ENCODE measurements at regions not wholly inside any gene's neighbourhood (a gene's known extent, or its start where the extent isn't known, plus 50 kb on each side); places are given as distances from the start of the nearest gene placed in this dataset.

- no peak overlapping the region for H3K4me3 ChIP-seq
- no peaks in the 10 kb centered on the region for H3K27me3 ChIP-seq
- no peaks in the 10 kb centered on the region for H3K9me3 ChIP-seq
- WGBS, 2 donors = 91 to 92% methylated on average over 3 of the region's 3 CpGs
- peaks cover 0 to 30% (median 4%) of the 10 kb centered on the region in 9 donors for H3K4me1 ChIP-seq
- no peak for ATAC-seq
- no peak overlapping the region for H3K27ac ChIP-seq
- intact Hi-C loops (cut with DNase I) = loop anchor here in 1 of 10 donors (10.0 kb wide), 1 partner anchor 57 kb away; no protein-coding TSS in a partner anchor
- no peak for TF ChIP-seq CTCF (IDR thresholded peaks at IDR 0.05)
- no peak for DNase-seq
- H3K36me3 ChIP-seq = no peaks in the 10 kb centered on the region
Observed at GRCh38 chr9:115291841-115292240, 173.9 kb upstream of the TNC start.

- no peaks in the 10 kb centered on the region for H3K9me3 ChIP-seq
- 49 to 59% methylated on average over 4 of the region's 4 CpGs for WGBS, 2 donors
- peak overlapping the region in 3 of 10 donors; percentile 4 to 37 (median 16) for H3K27ac ChIP-seq
- no peaks in the 10 kb centered on the region for H3K36me3 ChIP-seq
- intact Hi-C loops (cut with DNase I) = loop anchor here in 1 of 10 donors (10.0 kb wide), 1 partner anchor 58 kb away; no protein-coding TSS in a partner anchor
- no peak overlapping the region for H3K4me3 ChIP-seq
- ATAC-seq (peak in 4 of 8 donors; percentile 30 to 55 (median 47)), DNase-seq (peak in 1 of 2 donors; percentile 32)
- TF ChIP-seq CTCF (IDR thresholded peaks at IDR 0.05) = no peak
- H3K4me1 ChIP-seq = peaks cover 0 to 30% (median 4%) of the 10 kb centered on the region in 9 donors
- no peaks in the 10 kb centered on the region for H3K27me3 ChIP-seq
Observed at GRCh38 chr9:115292584-115293279, 174.8 kb upstream of the TNC start.

- no peaks in the 10 kb centered on the region for H3K27me3 ChIP-seq
- no peaks in the 10 kb centered on the region for H3K36me3 ChIP-seq
- peaks cover 0 to 26% (median 0%) of the 10 kb centered on the region in 9 donors for H3K4me1 ChIP-seq
- WGBS, 2 donors = 84 to 94% methylated on average over 2 of the region's 2 CpGs
- no peaks in the 10 kb centered on the region for H3K9me3 ChIP-seq
- intact Hi-C loops (cut with DNase I) = loop anchor here in 1 of 10 donors (10.0 kb wide), 1 partner anchor 61 kb away; no protein-coding TSS in a partner anchor
- no peak overlapping the region for H3K4me3 ChIP-seq
- ATAC-seq (no peak), DNase-seq (no peak)
- no peak for TF ChIP-seq CTCF (IDR thresholded peaks at IDR 0.05)
- H3K27ac ChIP-seq = no peak overlapping the region
Observed at GRCh38 chr9:115295734-115296133, 177.8 kb upstream of the TNC start.

- Histone ChIP-seq H3K36me3 (no peaks in the 10 kb centered on the region), H3K27me3 (no peaks in the 10 kb centered on the region), H3K27ac (no peak overlapping the region), H3K4me1 (peaks cover 0 to 19% (median 0%) of the 10 kb centered on the region in 9 donors), H3K4me3 (no peak overlapping the region), H3K9me3 (no peaks in the 10 kb centered on the region)
- WGBS, 2 donors = 66 to 71% methylated on average over 1 of the region's 1 CpG
- intact Hi-C loops (cut with DNase I) = loop anchor here in 1 of 10 donors (10.0 kb wide), 1 partner anchor 62 kb away; no protein-coding TSS in a partner anchor
- DNase-seq (no peak), ATAC-seq (no peak)
- no peak for TF ChIP-seq CTCF (IDR thresholded peaks at IDR 0.05)
Observed at GRCh38 chr9:115296831-115297565, 179.0 kb upstream of the TNC start.
